NCI-H2171 (cell line): ENCODE measurements at regions not wholly inside any gene's neighbourhood (a gene's known extent, or its start where the extent isn't known, plus 50 kb on each side); places are given as distances from the start of the nearest gene placed in this dataset.
"Not testable (repeated sequence)": the region's sequence is repeated elsewhere in the genome, so short reads cannot be mapped to it uniquely, and the experiment has no call there.

Experiments
- DNase-seq: peaks from one replicate; lab custom pipeline; 2025; lab: John Stamatoyannopoulos, UW

DNA sequence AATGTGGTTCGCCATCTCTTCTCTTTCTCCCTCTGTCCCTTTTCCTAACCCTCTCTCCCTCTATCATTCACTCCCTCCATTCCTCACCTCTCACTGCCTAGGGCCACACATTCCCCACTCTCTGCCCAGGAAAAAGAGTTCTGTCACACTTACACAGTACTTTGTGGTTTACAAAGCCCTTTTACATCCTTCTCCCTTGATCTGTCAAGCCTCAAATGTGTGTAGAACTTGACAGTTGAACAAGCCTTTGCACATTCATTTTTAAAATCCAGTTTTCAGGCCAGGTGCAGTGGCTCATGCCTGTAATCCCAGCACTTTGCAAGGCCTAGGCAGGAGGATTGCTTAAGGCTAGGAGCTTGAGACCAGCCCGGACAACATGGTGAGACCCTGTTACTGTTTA, 156.3 kb downstream of the VSIG4 start:
- DNase-seq = no peak

DNA sequence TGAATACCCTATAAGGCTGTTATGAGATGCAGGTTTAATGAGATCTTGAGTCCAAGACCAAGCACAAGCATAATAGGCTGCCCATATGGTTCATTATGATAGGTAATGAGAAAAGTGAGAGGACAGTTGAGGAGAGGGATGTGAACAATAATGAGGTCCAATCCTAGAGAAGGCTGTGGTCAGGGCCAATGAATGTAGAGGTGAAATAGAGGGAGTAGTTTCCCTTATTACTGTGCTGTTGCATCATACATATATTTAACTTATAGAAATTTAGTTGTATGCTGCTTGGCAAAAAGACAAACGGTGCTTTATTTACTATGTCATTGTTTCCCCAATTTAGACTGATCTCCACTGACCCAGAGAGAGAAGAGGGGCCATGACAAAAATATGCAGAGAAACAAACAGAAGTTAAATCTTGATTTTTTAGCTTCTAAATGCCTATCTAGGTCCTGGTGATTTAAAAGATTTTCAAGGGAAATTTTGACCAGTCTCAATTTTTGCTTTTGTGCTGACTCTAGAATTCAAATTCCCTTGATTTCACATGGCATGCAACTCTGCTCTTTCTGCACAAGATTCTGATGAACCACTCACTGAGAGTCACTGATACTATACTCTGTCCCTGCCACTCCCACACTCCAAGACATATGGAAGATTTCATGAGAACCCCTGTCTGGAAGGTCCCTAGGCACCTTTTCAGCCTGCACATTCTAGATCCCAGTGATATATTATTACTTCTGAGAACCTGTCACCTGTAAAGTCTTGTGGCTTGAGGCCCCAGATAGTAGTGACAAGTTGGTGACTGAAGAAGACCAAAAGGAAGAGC, 159.7 kb downstream of the VSIG4 start:
- no peak for DNase-seq

DNA sequence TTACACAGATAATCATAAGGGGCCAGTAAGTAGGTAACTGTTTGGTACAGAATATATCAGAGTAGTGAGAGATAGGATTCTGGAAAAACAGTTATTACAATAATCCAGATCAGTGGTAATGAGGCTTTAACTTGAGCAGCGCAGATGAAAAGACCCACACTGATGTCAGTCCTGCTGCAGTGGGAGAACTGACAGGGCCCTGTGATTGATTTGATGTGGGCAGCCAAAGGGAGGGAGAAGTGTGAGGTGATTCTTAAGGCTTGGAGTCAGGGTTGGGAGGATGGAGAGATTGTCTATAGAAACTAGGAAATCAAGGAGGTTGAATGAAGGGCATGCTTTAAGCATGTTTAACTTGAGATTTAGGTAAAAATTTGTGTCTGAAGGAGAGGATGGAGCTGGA, 161.4 kb downstream of the VSIG4 start:
- no peak for DNase-seq

GRCh38 chrX:65877953-65878352, 161.9 kb downstream of the VSIG4 start:
- DNase-seq = no peak

DNA sequence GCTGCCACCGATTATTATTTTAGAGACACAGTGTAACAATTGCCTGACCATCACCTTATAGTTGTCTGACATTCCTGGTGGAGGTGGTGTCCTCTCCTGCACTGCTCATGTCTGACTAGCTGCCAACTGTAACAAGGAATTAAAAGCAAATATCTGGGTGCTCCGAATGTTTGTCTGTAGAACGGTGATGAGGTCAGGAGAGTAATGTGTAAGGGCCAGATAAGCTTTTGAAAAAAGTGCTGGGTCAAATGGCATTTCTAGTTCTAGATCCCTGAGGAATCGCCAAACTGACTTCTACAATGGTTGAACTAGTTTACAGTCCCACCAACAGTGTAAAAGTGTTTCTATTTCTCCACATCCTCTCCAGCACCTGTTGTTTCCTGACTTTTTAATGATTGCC, 164.3 kb downstream of the VSIG4 start:
- not testable (repeated sequence) for DNase-seq

- no peak for DNase-seq
Measured at GRCh38 chrX:65874765-65875164, 165.1 kb downstream of the VSIG4 start.

GRCh38 chrX:65874110-65874509, 165.8 kb downstream of the VSIG4 start:
- DNase-seq = no peak

- no peak for DNase-seq
Measured at GRCh38 chrX:65873385-65873784, 166.5 kb downstream of the VSIG4 start.

DNA sequence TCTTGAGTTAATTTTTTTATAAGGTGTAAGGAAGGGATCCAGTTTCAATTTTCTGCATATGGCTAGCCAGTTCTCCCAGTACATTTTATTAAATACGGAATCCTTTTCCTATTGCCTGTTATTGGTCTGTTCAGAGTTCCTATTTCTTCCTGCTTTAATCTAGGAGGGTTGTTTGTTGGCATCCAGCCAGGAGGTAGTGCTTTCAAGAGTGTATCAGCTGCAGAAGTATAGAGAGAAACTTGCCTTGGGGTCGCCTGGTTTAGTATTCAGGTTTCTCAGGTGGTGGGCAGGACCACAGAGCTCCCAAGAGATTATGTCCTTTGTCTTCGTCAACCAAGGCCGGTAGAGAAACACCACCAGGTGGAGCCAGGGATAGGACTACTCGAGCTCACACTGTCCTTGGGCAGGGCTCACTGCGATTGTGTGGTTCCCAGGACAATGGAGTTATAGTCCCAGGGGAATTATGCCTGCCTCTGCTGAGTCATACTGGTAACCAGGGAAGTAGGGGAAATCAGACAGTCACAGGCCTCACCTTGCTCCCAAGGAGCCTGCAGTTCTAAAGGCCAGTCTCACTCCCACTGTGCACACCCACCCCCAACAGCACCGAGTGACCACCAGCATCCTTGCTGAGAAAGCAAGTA, 168.1 kb downstream of the VSIG4 start:
- peak; percentile 7 for DNase-seq

GRCh38 chrX:65870544-65870943, 169.3 kb downstream of the VSIG4 start:
- not testable (repeated sequence) for DNase-seq

- DNase-seq = no peak
Measured at GRCh38 chrX:65866773-65867172, 173.1 kb downstream of the VSIG4 start.

DNA sequence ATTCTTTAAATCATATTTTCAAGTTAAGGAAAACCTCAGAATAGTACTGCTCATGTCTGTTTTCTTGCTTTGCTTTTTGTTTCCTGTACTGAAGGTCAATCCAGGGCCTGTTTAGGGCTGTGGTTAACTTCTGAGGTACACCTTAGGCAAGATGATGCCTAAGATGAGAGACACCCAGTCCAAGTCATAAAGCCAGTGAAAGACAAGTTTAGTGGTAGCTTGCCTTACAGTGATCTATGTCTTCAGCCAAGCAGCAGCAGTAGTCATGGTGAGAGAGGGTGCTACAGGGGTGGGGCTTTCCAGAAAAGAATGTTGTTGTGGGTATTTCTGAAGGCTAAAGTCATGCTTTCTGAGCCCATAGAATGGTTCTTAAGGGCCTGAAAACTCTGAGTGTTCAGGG, 173.7 kb downstream of the VSIG4 start:
- no peak for DNase-seq

- DNase-seq = no peak
Measured at GRCh38 chrX:65862638-65863037, 177.2 kb downstream of the VSIG4 start.

DNA sequence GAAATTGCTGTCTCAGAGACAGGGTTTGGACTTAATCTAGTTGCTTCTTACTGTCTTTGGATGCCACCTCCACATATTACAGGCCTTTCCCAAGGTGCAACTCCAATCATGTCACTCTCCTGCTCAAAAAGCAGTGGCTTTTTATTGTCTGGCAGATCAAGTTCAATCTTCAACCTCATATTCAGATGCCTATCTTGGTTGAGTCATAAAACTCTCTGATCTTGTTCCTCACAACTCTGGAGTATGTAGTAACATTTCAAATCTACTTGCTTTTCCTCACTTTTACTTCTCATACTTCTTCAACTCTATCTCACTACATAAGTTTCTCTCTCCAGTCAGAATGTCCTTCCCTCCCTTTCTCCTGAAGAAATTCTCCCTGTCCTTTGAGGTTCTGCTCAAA, 180.6 kb downstream of the VSIG4 start:
- no peak for DNase-seq

DNA sequence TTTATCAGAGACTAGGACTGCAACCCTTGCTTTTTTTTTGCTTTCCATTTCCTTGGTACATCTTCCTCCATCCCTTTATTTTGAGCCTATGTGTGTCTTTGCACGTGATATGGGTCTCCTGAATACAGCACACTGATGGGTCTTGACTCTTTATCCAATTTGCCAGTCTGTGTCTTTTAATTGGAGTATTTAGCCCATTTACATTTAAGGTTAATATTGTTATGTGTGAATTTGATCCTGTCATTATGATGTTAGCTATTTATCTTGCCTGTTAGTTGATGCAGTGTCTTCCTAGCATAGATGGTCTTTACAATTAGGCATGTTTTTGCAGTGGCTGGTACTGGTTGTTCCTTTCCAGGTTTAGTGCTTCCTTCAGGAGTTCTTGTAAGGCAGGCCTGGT, 185.4 kb downstream of the VSIG4 start:
- not testable (repeated sequence) for DNase-seq

DNA sequence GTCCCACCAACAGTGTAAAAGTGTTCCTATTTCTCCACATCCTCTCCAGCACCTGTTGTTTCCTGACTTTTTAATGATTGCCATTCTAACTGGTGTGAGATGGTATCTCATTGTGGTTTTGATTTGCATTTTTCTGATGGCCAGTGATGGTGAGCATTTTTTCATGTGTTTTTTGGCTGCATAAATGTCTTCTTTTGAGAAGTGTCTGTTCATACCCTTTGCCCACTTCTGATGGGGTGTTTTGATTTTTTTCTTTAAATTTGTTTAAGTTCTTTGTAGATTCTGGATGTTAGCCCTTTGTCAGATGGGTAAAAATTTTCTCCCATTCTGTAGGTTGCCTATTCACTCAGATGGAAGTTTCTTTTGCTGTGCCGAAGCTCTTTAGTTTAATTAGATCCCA, 183.9 kb downstream of the MSN start:
- DNase-seq = not testable (repeated sequence)

DNA sequence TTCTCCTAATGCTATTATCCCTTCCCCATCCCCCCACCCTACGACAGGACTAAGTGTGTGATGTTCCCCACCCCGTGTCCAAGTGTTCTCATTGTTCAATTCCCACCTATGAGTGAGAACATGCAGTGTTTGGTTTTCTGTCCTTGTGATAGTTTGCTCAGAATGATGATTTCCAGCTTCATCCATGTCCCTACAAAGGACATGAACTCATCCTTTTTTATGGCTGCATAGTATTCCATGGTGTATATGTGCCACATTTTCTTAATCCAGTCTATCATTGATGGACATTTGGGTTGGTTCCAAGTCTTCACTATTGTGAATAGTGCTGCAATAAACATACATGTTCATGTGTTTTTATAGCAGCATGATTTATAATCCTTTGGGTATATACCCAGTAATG, 183.4 kb downstream of the MSN start:
- DNase-seq = not testable (repeated sequence)

- DNase-seq = no peak
Measured at GRCh38 chrX:65846974-65847373, 179.5 kb downstream of the MSN start.

DNA sequence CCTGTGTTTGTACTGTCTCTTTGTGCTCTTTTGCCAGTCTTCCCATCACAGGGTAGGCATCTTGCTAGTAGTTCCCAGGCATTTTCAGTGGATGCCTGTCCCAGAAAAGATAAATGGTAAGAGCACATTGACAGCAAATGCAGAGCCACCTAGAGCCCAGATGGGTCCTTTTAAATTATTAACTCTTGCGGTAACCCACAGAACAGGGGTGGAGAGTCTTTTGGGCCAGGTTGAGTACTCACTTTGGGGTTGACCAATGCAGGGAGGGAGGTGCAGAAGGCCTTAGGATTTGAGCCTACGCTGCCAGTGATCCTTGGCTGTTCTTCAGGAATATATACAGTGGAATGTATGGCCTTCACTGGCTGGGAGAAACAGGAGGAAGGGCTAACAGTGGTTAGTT, 173.8 kb downstream of the MSN start:
- no peak for DNase-seq

DNA sequence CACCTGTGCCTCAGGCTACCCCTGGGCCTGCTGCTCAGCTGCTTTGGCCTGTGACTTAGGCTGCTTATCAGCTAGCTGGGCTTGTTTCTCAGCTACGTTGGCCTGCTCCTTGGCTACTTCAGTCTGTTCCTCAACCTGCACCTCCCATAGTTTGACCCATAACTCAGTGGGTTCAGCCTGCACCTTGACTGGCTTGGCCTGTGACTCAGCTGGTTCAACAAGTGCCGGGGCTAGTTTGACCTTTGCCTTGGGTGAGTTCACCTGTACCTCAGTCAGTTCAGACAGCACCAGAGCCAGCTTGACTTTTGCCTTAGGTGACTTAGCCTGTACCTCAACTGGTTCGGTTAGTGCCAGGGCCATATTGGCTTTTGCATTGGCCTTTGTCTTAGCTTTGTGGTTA, 171.2 kb downstream of the MSN start:
- DNase-seq = no peak

- no peak for DNase-seq
Measured at GRCh38 chrX:65837875-65838549, 170.6 kb downstream of the MSN start.

DNA sequence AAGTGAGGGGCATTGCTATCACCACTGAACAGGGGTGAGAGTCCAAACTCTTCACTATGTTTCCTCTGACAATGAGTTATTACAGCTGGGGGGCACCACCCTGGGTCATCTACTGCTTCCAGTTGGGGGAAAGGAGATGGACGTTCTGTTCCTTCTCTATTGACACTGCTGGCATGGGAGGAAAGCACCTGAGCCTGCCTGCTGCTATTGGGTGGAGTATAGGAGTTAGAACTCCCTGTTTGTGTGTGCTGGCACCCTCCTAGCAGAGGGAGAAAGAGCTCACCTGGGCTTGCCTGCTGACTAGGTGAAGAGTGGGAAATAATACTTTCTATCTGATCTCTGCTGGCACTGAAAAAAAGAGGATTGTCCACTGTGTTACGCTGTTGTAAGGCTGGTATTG, 163.8 kb downstream of the MSN start:
- DNase-seq = no peak

GRCh38 chrX:65828599-65828998, 161.1 kb downstream of the MSN start:
- peak; percentile 1 for DNase-seq
